ENCODE measurements at regions not wholly inside any gene's neighbourhood (a gene's known extent, or its start where the extent isn't known, plus 50 kb on each side); places are given as distances from the start of the nearest gene placed in this dataset.

- no peaks in the 10 kb centered on the region for H3K9me1 ChIP-seq (ENCODE audit: control insufficient read depth, insufficient read depth, low read length)
- WGBS (ENCODE audit: insufficient coverage, low coverage, missing lambda C conversion rate), result 0% methylated on average over 2 of the region's 2 CpGs
- no peaks in the 10 kb centered on the region for H3K79me2 ChIP-seq (ENCODE audit: control insufficient read depth, insufficient read depth, low read length)
- no peaks in the 10 kb centered on the region for H3K4me1 ChIP-seq (replicated peaks in 1 of 2; ENCODE audit: control insufficient read depth in 2 of 2, insufficient read depth in 2 of 2, low read length in 2 of 2)
- H2AFZ ChIP-seq (ENCODE audit: low read depth, low read length), result no peak overlapping the region
- H3K9ac ChIP-seq (ENCODE audit: insufficient read depth in 1 of 2, low read depth in 2 of 2, low read length in 2 of 2), result no peak overlapping the region
- ChIA-PET POLR2A (no interaction called here), CTCF (ENCODE audit: low intra/inter-chr PET ratio) (no interaction called here)
- H3K27ac ChIP-seq (ENCODE audit: extremely low read depth, low read depth, low read length), result no peak overlapping the region
- ATAC-seq (no peak), FAIRE-seq (no peak), DNase-seq (ENCODE audit: extremely low read depth in 1 of 4, low spot score in 3 of 4) (no peak)
- H3K4me2 ChIP-seq (ENCODE audit: insufficient read depth, low read length), result no peak overlapping the region
- in situ Hi-C loops (cut with MboI), result no loop called here
- intact Hi-C loops (cut with micrococcal nuclease), result no loop called here
- H3K27me3 ChIP-seq (ENCODE audit: control insufficient read depth in 2 of 2, insufficient read depth in 2 of 2, low read length in 2 of 2), result no peaks in the 10 kb centered on the region
- BruUV-seq (replicated peaks), result no TSS peak
- H3K9me3 ChIP-seq (replicated peaks; ENCODE audit: control insufficient read depth, insufficient read depth, low read depth, low read length), result no peaks in the 10 kb centered on the region
- no peaks in the 10 kb centered on the region for H4K20me1 ChIP-seq (replicated peaks; ENCODE audit: control insufficient read depth, insufficient read depth, low read length)
- H3K36me3 ChIP-seq (ENCODE audit: control insufficient read depth, insufficient read depth, low read length), result no peaks in the 10 kb centered on the region
- TF ChIP-seq JUND (IDR thresholded peaks at IDR 0.05; ENCODE audit: borderline replicate concordance, low read depth, low read length) (no peak), JUND (tag; IDR thresholded peaks at IDR 0.05; ENCODE audit: borderline replicate concordance, low read depth, low read length) (no peak), KLF13 (tag; IDR thresholded peaks at IDR 0.05; ENCODE audit: borderline replicate concordance, low read depth) (no peak), TEAD2 (tag; IDR thresholded peaks at IDR 0.05) (no peak), TCF15 (CRISPR knock-in tag; IDR thresholded peaks at IDR 0.05) (no peak), CHD2 (IDR thresholded peaks at IDR 0.05; ENCODE audit: low read depth, low read length) (no peak), TSC22D4 (tag; IDR thresholded peaks at IDR 0.05) (no peak), ZBTB43 (CRISPR knock-in tag; IDR thresholded peaks at IDR 0.05) (no peak), ZKSCAN8 (CRISPR knock-in tag; IDR thresholded peaks at IDR 0.05) (no peak), E2F6 (IDR thresholded peaks at IDR 0.05; ENCODE audit: borderline replicate concordance in 1 of 2, extremely low read depth in 1 of 2, insufficient read depth in 1 of 2, insufficient read length in 1 of 2, low read depth in 1 of 2, low read length in 1 of 2, poor library complexity in 1 of 2, severe bottlenecking in 1 of 2) (no peak), NCOA6 (IDR thresholded peaks at IDR 0.05) (no peak), ATF3 (IDR thresholded peaks at IDR 0.05) (no peak), ATF3 (CRISPR knock-in tag; conservative IDR thresholded peaks at IDR 0.05) (no peak), TAL1 (IDR thresholded peaks at IDR 0.05) (no peak), PATZ1 (CRISPR knock-in tag; IDR thresholded peaks at IDR 0.05; ENCODE audit: borderline replicate concordance) (no peak), ZNF780A (CRISPR knock-in tag; IDR thresholded peaks at IDR 0.05) (no peak), SMC3 (conservative IDR thresholded peaks at IDR 0.05; ENCODE audit: insufficient read depth, low read depth, low read length) (no peak), RAD21 (CRISPR knock-in tag; conservative IDR thresholded peaks at IDR 0.05 in 1 of 2, IDR thresholded peaks at IDR 0.05 in 1 of 2) (no peak), NFATC3 (IDR thresholded peaks at IDR 0.05) (no peak)
- H3K4me3 ChIP-seq, result no peak overlapping the region
These were observed 119.0 kb downstream of the RTL3 start for GRCh38 chrX:78540171-78540570.

Data from K562 (cell line).